SK-N-SH (cell line): ENCODE measurements at regions not wholly inside any gene's neighbourhood (a gene's known extent, or its start where the extent isn't known, plus 50 kb on each side); places are given as distances from the start of the nearest gene placed in this dataset.

ENCODE experiments used
- CHD2 ChIP-seq: fragments of 150-350 bp; IDR thresholded peaks from 2 replicates; pipeline ENCODE4 v1.6.1; 2018; ENCODE audit warnings: low read length; ENCODE audit not compliant: partially characterized antibody
- CTCF ChIP-seq: fragments of 200-600 bp; sonication (generic); IDR thresholded peaks from 2 replicates; pipeline ENCODE4 v1.6.1; 2017; ENCODE audit warnings: antibody characterized with exemption, mild to moderate bottlenecking, moderate library complexity
- EP300 ChIP-seq, 2 experiments: IDR thresholded peaks; 2 replicates each; pipeline versions ENCODE4 v1.4.0 to v1.6.1; 2012; ENCODE audit warnings: borderline replicate concordance in 1 of 2, low read depth in 1 of 2, low read length in 1 of 2
- EZH2phosphoT487 ChIP-seq: fragments of 200-600 bp; sonication (generic); IDR thresholded peaks from 2 replicates; pipeline ENCODE4 v1.6.1; 2017; ENCODE audit warnings: low read depth, mixed run types, mild to moderate bottlenecking, antibody characterized with exemption, moderate library complexity, borderline replicate concordance
- FOXM1 ChIP-seq: IDR thresholded peaks from 2 replicates; pipeline ENCODE4 v1.4.0; 2012; ENCODE audit warnings: low read depth, mild to moderate bottlenecking
- JUND ChIP-seq: IDR thresholded peaks from 2 replicates; pipeline ENCODE4 v1.4.0; 2012
- POLR2AphosphoS5 ChIP-seq: IDR thresholded peaks from 2 replicates; pipeline ENCODE4 v1.6.1; 2012; ENCODE audit warnings: low read depth, low read length
- RAD21 ChIP-seq: IDR thresholded peaks from 2 replicates; pipeline ENCODE4 v1.6.1; 2012; ENCODE audit warnings: mild to moderate bottlenecking, low read length
- RXRA ChIP-seq: IDR thresholded peaks from 2 replicates; pipeline ENCODE4 v1.4.0; 2012; ENCODE audit warnings: low read depth, mild to moderate bottlenecking, borderline replicate concordance
- SIN3A ChIP-seq: IDR thresholded peaks from 2 replicates; pipeline ENCODE4 v1.6.1; 2012; ENCODE audit warnings: low read depth, mild to moderate bottlenecking, low read length, moderate library complexity, borderline replicate concordance
- SMC3 ChIP-seq: IDR thresholded peaks from 2 replicates; pipeline ENCODE4 v1.6.1; 2012; ENCODE audit warnings: low read depth, low read length, improper control_type of control experiment
- TAF1 ChIP-seq: IDR thresholded peaks from 2 replicates; pipeline ENCODE4 v1.6.1; 2012; ENCODE audit warnings: low read depth, mild to moderate bottlenecking, low read length, moderate library complexity, borderline replicate concordance
- TCF12 ChIP-seq: IDR thresholded peaks from 2 replicates; pipeline ENCODE4 v1.4.0; 2012

- TF ChIP-seq RXRA, result no peak
- TF ChIP-seq POLR2AphosphoS5, result no peak
- no peak for TF ChIP-seq TCF12
- TF ChIP-seq TAF1, result no peak
- no peak for TF ChIP-seq CTCF
- TF ChIP-seq JUND, result no peak
- no peak for TF ChIP-seq EZH2phosphoT487
- TF ChIP-seq RAD21, result no peak
- TF ChIP-seq EP300 (IDR thresholded peaks at IDR 0.05; ENCODE audit: borderline replicate concordance in 1 of 2, low read depth in 1 of 2, low read length in 1 of 2), result no peak
- TF ChIP-seq SIN3A, result no peak
- no peak for TF ChIP-seq CHD2
- TF ChIP-seq SMC3, result no peak
- TF ChIP-seq FOXM1, result no peak
Observed at GRCh38 chr18:78774741-78775141, 204.9 kb upstream of the SALL3 start.
